OCI-LY3 (cell line): ENCODE measurements at regions not wholly inside any gene's neighbourhood (a gene's known extent, or its start where the extent isn't known, plus 50 kb on each side); places are given as distances from the start of the nearest gene placed in this dataset.

Experiments used
- H2AFZ ChIP-seq: fragments of 200-600, 300-600 bp; shearing (Covaris generic); 2 replicates; pipeline ENCODE4 v1.6.0; 2014; ENCODE audit warnings: antibody characterized with exemption, low read depth, low read length
- H3K27ac ChIP-seq: fragments of 200-600, 300-600 bp; sonication (generic); 2 replicates; pipeline ENCODE4 v1.5.1; 2014; ENCODE audit warnings: mild to moderate bottlenecking, low read length, moderate library complexity, mixed read lengths
- H3K27me3 ChIP-seq: fragments of 200-600, 300-600 bp; sonication (generic); 2 replicates; pipeline ENCODE4 v1.6.1; 2014; ENCODE audit warnings: low read depth, low read length, mixed read lengths
- H3K36me3 ChIP-seq: fragments of 200-600, 300-600 bp; sonication (generic); replicated peaks from 2 replicates; pipeline ENCODE3; 2014; ENCODE audit warnings: low read depth, low read length, mixed read lengths
- H3K4me1 ChIP-seq: fragments of 300-600, 200-600 bp; sonication (generic); 2 replicates; pipeline ENCODE4 v1.6.1; 2014; ENCODE audit warnings: low read length, mixed read lengths
- H3K4me2 ChIP-seq: fragments of 200-600, 300-600 bp; sonication (generic); 2 replicates; pipeline ENCODE4 v1.6.1; 2014; ENCODE audit warnings: low read length, mixed read lengths
- H3K4me3 ChIP-seq: fragments of 300-600, 200-600 bp; sonication (generic); 2 replicates; pipeline ENCODE4 v1.5.1; 2014; ENCODE audit warnings: antibody characterized with exemption, mild to moderate bottlenecking, low read length, moderate library complexity
- H3K79me2 ChIP-seq: fragments of 300-600, 200-600 bp; shearing (Covaris generic); 2 replicates; pipeline ENCODE4 v1.6.1; 2014; ENCODE audit warnings: mild to moderate bottlenecking, low read length, mixed read lengths
- H3K9ac ChIP-seq: fragments of 300-600, 200-600 bp; shearing (Covaris generic); 2 replicates; pipeline ENCODE4 v1.6.0; 2014; ENCODE audit warnings: mild to moderate bottlenecking, low read length, moderate library complexity
- H3K9me3 ChIP-seq: fragments of 200-600, 300-600 bp; shearing (Covaris generic); 2 replicates; pipeline ENCODE4 v1.6.1; 2014; ENCODE audit warnings: low read length, mixed read lengths; ENCODE audit not compliant: insufficient read depth
- H4K20me1 ChIP-seq: fragments of 200-600, 300-600 bp; sonication (generic); 2 replicates; pipeline ENCODE4 v1.6.1; 2016; ENCODE audit warnings: low read length, mixed read lengths; ENCODE audit not compliant: insufficient read depth
- CTCF ChIP-seq: fragments of 200-600, 300-600 bp; sonication (generic); IDR thresholded peaks from 2 replicates; pipeline ENCODE4 v1.5.1; 2014; ENCODE audit warnings: antibody characterized with exemption, low read length, low read depth
- EZH2phosphoT487 ChIP-seq: fragments of 200-600 bp; shearing (Covaris generic); IDR thresholded peaks from 2 replicates; pipeline ENCODE4 v1.6.1; 2018; ENCODE audit warnings: antibody characterized with exemption, mixed run types, low read depth

DNA sequence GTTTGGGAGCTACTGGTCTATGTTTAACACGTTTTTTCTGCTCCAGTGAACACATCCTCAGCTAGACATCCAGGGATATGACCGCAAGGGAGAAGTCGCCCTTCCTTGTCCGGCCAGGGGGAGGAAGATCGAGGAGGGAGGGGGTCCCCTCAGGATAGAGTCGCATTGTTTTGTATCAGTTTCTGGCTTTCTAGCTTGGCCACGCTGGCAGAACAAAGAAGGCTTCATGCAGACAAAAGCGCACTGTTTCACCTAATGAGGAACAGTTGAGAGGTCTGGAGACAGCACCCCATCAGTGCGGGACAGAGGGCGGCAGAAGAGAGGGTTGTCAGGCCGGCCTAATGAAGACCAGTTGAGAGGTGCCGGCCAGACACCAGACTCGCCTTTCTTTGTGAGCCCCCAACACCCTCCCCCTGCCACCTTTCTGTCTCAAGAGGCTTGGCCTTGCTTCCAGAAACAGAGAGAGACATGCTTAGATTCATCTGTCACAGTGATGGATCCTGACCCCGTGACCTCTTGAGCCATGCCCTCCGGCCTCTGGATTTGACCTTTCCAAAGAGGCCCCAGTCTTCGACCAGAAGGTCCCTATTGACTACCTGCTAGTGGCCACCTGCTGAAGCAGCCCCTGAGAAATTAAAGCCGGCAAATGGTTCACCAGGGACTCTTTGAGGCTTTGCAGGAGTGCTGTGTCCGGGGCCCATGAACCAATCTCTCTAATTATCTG, 254.7 kb upstream of the TBX3 start:
- no peak overlapping the region for H3K27ac ChIP-seq
- no peak overlapping the region for H3K4me2 ChIP-seq
- no peak overlapping the region for H3K9ac ChIP-seq
- H4K20me1 ChIP-seq: no peaks in the 10 kb centered on the region
- H2AFZ ChIP-seq: no peak overlapping the region
- no peaks in the 10 kb centered on the region for H3K4me1 ChIP-seq
- no peaks in the 10 kb centered on the region for H3K36me3 ChIP-seq
- TF ChIP-seq EZH2phosphoT487 (no peak), CTCF (no peak)
- no peak overlapping the region for H3K4me3 ChIP-seq
- H3K27me3 ChIP-seq: no peaks in the 10 kb centered on the region
- no peaks in the 10 kb centered on the region for H3K79me2 ChIP-seq
- H3K9me3 ChIP-seq: no peaks in the 10 kb centered on the region

- H3K4me1 ChIP-seq: no peaks in the 10 kb centered on the region
- TF ChIP-seq CTCF (no peak), EZH2phosphoT487 (no peak)
- H2AFZ ChIP-seq: no peak overlapping the region
- H3K9ac ChIP-seq: no peak overlapping the region
- H3K9me3 ChIP-seq: no peaks in the 10 kb centered on the region
- no peaks in the 10 kb centered on the region for H3K79me2 ChIP-seq
- no peaks in the 10 kb centered on the region for H3K36me3 ChIP-seq
- H3K4me3 ChIP-seq: no peak overlapping the region
- H3K27me3 ChIP-seq: no peaks in the 10 kb centered on the region
- no peaks in the 10 kb centered on the region for H4K20me1 ChIP-seq
- H3K27ac ChIP-seq: no peak overlapping the region
- H3K4me2 ChIP-seq: no peak overlapping the region
Observed at GRCh38 chr12:114936148-114937079, 252.4 kb upstream of the TBX3 start.

- Histone ChIP-seq H3K4me2 (no peak overlapping the region), H3K9me3 (no peaks in the 10 kb centered on the region), H3K4me3 (no peak overlapping the region), H4K20me1 (no peaks in the 10 kb centered on the region), H3K36me3 (no peaks in the 10 kb centered on the region), H3K9ac (no peak overlapping the region), H3K4me1 (no peaks in the 10 kb centered on the region), H2AFZ (no peak overlapping the region), H3K79me2 (no peaks in the 10 kb centered on the region), H3K27me3 (no peaks in the 10 kb centered on the region), H3K27ac (no peak overlapping the region)
- peak; percentile 45 for TF ChIP-seq CTCF
- no peak for TF ChIP-seq EZH2phosphoT487
Observed at GRCh38 chr12:114935658-114936057, 251.7 kb upstream of the TBX3 start.
